ENCODE measurements at regions not wholly inside any gene's neighbourhood (a gene's known extent, or its start where the extent isn't known, plus 50 kb on each side); places are given as distances from the start of the nearest gene placed in this dataset.

- RAD21 ChIA-PET (ENCODE audit: low non-redundant PET in 1 of 2, low total read pairs in 2 of 2, uncharacterized antibody in 2 of 2, unreplicated experiment in 2 of 2) = no interaction called here
- no peak for TF ChIP-seq FOSL1 (IDR thresholded peaks at IDR 0.05; ENCODE audit: low read depth)
- TF ChIP-seq EGR1 (IDR thresholded peaks at IDR 0.05; ENCODE audit: low read depth) = no peak
- TF ChIP-seq SIN3A (IDR thresholded peaks at IDR 0.05; ENCODE audit: low read depth) = no peak
- no peak for TF ChIP-seq CBX3 (IDR thresholded peaks at IDR 0.05; ENCODE audit: low read depth)
- TF ChIP-seq SP1 (IDR thresholded peaks at IDR 0.05; ENCODE audit: low read depth) = no peak
- no peak for TF ChIP-seq ZBTB33 (IDR thresholded peaks at IDR 0.05; ENCODE audit: extremely low read depth, insufficient replicate concordance, low read length)
- no peak for TF ChIP-seq EZH2phosphoT487 (IDR thresholded peaks at IDR 0.05; ENCODE audit: borderline replicate concordance)
- TF ChIP-seq ATF3 (IDR thresholded peaks at IDR 0.05) = no peak
- no peak for TF ChIP-seq TCF7L2 (IDR thresholded peaks at IDR 0.05; ENCODE audit: borderline replicate concordance, extremely low read depth, insufficient read depth, insufficient read length)
- TF ChIP-seq SRF (IDR thresholded peaks at IDR 0.05; ENCODE audit: low read depth) = no peak
- POLR2A ChIA-PET = no interaction called here
Observed at GRCh38 chr4:71962622-71963264, 69.1 kb upstream of the NPFFR2 start.

More at GRCh38 chr4:71962622-71963264, 69.1 kb upstream of the NPFFR2 start:
- H3K4me3 ChIP-seq (replicated peaks in 1 of 2; ENCODE audit: low read depth in 1 of 2, low read length in 2 of 2) = no peak overlapping the region
- ATAC-seq = no peak
- H4K20me1 ChIP-seq (ENCODE audit: insufficient read depth) = no peaks in the 10 kb centered on the region
- H3K9ac ChIP-seq (ENCODE audit: low read length) = no peak overlapping the region
- intact Hi-C loops (cut with micrococcal nuclease) = no loop called here
- no peaks in the 10 kb centered on the region for H3K4me1 ChIP-seq (ENCODE audit: control insufficient read depth in 1 of 2, insufficient read depth in 2 of 2, low read length in 2 of 2)
- H3K4me2 ChIP-seq (ENCODE audit: low read length) = no peak overlapping the region
- no peaks in the 10 kb centered on the region for H3K36me3 ChIP-seq (ENCODE audit: control insufficient read depth in 1 of 2, insufficient read depth in 2 of 2, low read length in 2 of 2)
- no peak overlapping the region for H2AFZ ChIP-seq (ENCODE audit: low read depth, low read length, poor library complexity, severe bottlenecking)
- H3K9me2 ChIP-seq (ENCODE audit: insufficient read depth) = no peaks in the 10 kb centered on the region
- DNase-seq (ENCODE audit: low read depth, low spot score) = no peak
- H3K79me2 ChIP-seq (ENCODE audit: insufficient read depth, low read length) = no peaks in the 10 kb centered on the region
- peaks cover 0 to 16% of the 10 kb centered on the region in 2 experiments; a peak in 2 of 4 replicates for H3K9me3 ChIP-seq (ENCODE audit: control insufficient read depth in 1 of 2, insufficient read depth in 1 of 2, low read depth in 1 of 2, low read length in 2 of 2)
- CTCF ChIA-PET = no interaction called here
- no peaks in the 10 kb centered on the region for H3K27me3 ChIP-seq (ENCODE audit: insufficient read depth, low read length)
- BruUV-seq (replicated peaks) = no TSS peak
- H3K27ac ChIP-seq (ENCODE audit: low read depth, low read length) = no peak overlapping the region

All from HCT116 (cell line).